Stimulated activated CD8-positive, alpha-beta memory T cell treated with anti-CD3 and anti-CD28 coated beads, Interleukin-2, amount 100 ng/mL, for 48 hours (primary cell): ENCODE measurements at regions not wholly inside any gene's neighbourhood (a gene's known extent, or its start where the extent isn't known, plus 50 kb on each side); places are given as distances from the start of the nearest gene placed in this dataset.

Source experiments
- DNase-seq, 2 donors: peaks; one replicate each; pipeline ENCODE4 v3.0.0-alpha.2; 2020; ENCODE audit warnings: low read depth in 2 of 2

- no peak for DNase-seq
Observed at GRCh38 chr4:1542516-1543320, 136.5 kb upstream of the NKX1-1 start.

- no peak for DNase-seq
Observed at GRCh38 chr4:1542226-1542490, 135.9 kb upstream of the NKX1-1 start.

- DNase-seq = no peak
Observed at GRCh38 chr4:1541449-1542225, 135.4 kb upstream of the NKX1-1 start.

- DNase-seq = no peak
Observed at GRCh38 chr4:1540601-1541375, 134.5 kb upstream of the NKX1-1 start.

- DNase-seq = no peak
Observed at GRCh38 chr4:1539859-1540600, 133.8 kb upstream of the NKX1-1 start.

DNA sequence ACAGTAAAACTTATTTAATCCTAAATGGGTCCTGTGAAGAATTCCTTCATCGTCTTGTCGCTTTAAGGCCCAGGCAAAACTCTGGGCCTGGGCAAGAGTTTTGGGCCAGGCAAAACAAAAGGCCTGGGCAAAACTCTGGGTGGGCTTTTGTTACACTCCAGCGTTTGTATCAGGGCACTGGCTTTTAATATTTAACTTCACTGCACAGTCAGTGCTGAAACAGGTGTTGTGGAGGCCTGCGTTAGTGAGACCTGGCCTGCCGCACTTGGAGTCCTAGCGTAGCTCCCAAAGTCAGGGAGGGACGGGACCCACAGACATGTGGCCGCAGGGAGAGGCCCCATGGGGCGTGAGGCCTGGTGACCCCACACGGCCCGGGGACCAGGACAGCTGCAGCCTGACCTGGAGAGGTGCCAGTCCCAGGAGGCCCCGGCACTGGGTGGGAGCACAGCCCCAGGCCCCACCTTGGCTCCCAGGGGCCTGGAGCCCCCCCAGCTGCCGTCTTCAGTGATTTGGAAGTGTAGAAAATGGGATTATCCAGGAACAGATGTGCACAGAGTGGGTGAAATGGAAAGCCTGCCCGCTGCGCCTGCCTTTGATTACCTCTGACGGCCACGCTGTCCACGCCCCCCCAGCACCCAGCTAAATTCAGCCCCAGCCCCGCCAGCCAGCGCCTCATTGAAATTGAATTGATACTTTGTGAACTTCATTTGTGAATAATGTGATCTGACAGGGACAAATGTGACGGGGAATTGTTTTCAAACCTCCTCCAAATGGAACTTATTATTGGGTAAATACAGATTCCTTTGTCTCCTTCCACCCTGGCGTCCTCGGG, 132.9 kb upstream of the NKX1-1 start:
- no peak for DNase-seq

GRCh38 chr4:1538096-1538410, 131.8 kb upstream of the NKX1-1 start:
- DNase-seq = no peak

GRCh38 chr4:1537410-1538095, 131.3 kb upstream of the NKX1-1 start:
- no peak for DNase-seq

DNA sequence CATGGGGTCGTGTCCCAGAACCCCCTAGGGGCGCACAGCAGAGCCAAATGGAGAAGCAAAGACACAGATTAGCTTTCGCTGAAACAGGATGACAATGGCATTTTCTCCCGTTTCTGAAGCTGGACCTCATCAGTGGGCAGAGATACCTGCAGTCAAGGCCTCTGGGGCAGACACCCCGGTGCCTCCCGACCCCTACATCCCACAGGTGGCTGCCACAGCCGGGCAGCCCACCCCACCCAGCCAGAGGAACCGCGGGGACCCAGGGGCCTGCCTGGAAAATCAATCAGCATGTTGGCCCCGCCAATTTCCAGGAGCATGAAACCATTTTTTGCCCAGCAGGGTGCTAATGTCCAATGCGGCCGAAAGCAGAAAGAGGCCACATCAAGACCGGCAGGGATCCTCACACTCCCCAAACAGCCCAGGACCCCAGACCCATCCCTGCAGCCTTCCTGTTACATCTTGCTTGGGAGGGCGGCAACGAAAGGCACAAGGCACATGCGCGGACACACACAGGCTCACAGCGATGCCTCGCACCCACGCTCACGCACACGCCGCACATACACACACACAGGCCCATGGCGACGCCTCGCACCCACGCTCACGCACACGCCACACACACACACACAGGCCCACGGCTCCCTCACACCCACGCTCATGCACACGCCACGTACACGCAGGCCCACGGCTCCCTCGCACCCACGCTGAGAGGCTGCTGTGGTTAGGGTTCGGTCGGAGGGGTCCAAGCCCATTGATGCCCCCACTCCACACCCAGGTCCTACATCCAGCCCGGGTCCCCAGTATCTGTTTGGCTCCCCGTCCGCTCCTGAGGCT, 130.6 kb upstream of the NKX1-1 start:
- no peak for DNase-seq

- DNase-seq = no peak
Observed at GRCh38 chr4:1535926-1536578, 129.8 kb upstream of the NKX1-1 start.

DNA sequence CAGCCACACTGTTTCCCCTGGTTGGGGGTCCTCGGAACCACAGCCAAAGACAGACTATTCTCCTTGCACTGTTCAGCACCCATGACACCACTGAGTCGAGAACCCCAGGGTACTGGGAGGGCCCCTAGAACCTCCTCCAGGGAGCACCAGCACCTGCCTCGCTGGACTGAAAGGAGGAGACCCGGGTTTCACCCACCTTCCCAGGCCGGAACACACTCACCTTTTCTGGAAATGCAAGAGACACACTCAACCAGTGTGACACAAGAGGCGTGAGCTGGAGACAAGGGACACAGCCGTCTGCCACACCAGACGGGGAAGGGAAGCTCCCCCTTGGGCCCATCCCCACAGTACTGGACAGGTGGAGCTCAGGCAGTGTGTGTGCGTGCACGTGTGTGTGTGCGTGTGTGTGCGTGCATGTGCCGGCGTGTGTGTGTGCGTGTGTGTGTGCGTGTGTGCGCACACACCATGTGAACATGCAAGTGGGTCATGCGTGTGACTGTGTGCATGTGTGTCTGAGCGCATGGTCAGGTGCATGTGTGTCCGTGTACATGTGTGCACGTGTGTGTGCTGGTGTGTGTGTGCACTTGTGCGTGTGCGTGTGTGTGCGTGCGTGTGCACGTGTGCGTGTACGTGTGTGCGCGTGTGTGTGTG, 128.8 kb upstream of the NKX1-1 start:
- DNase-seq = no peak

GRCh38 chr4:1534095-1534872, 128.0 kb upstream of the NKX1-1 start:
- DNase-seq = no peak

DNA sequence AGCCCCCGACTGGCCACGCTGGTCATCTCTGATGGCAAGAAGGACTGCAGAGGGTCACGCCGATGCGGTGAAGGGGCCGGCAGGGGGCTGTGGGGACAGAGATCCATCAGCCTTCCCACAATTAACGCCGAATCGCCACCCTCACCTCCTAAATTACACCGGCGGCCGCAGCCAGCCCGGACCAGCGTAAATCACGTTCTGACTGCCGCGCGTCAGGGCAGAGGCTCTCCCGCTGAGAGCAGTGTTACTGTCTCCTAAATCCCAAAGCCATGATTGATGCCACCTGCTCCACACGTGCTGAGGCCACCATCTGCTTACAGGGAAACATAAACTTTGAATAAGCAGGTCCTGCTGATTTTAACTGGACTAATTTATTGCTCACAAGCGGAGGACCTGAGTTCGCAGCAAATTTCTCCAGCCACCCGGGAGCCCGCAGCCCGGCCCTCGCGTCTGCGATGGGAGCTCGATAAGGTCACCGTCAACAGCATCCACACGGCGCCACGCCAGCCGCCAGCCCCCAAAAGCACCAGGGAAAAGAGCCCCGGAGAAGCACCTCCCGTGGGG, 127.3 kb upstream of the NKX1-1 start:
- DNase-seq = no peak

DNA sequence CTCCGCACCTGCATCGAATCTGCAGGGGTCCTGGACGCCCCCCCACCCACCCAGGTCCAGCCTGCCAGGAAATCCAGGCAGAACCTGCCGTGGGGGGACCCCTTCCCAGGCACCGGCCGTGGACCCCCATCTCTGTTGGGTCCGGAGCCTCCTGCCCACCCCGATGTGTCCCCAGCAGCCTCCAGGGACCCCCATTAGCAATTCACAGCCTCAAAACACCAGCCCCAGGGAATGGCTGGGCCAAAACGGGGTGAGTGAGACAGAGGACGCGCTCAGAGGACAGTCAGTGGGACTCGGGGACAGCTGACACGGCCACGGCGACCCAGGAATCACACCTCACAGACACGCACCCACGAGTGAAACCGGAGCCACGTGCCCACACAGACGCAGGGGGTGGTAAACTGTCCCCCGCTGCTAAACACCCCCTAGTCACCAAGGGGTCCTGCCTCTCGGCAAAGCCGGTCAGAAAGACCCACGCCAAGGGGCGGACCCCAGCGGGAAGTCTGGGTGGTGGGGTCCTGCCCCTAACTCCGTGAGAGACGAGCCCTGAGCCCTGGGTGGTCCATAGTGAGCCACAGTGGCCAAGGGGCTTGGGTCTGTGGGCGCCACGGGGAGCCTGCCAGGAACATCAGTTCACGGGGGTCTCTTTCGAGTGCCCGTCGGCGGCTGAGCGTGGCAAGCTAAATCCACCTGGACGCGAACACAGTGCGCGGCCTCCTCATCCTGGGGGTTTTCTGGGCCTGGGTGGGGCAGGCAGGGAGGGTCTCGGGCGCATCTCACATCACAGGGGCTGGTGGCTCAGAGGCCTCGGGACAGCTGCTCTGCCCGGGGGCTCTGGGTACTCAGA, 126.5 kb upstream of the NKX1-1 start:
- DNase-seq = no peak

GRCh38 chr4:1531683-1532548, 125.7 kb upstream of the NKX1-1 start:
- no peak for DNase-seq

DNA sequence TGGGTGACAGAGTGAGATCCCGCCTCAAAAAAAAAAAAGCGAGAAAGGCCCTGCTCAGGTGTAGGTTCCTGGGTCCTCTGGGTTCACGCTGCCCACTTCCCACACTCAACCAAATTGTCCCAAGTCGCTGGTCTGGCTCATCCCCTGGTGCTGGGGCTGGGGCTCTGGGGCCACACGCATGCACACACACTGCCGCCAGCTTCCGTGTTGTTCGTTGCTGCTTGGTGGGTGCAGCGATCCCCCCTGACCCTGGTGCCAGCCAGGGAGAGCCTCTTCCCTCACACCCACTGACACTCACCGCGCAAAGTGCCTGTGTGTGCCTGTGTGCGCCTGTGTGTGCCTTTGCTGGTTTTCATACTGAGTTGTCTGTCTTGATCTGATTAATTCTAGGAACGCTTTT, 124.1 kb upstream of the NKX1-1 start:
- no peak for DNase-seq
